ENCODE measurements at regions not wholly inside any gene's neighbourhood (a gene's known extent, or its start where the extent isn't known, plus 50 kb on each side); places are given as distances from the start of the nearest gene placed in this dataset.

- TF ChIP-seq CTCF (IDR thresholded peaks at IDR 0.05) (no peak), POLR2A (IDR thresholded peaks at IDR 0.05) (no peak)
Observed at GRCh38 chr14:40374221-40374620, 942.0 kb upstream of the FBXO33 start.
